Gastroesophageal sphincter (tissue), 4 donors: ENCODE measurements at regions not wholly inside any gene's neighbourhood (a gene's known extent, or its start where the extent isn't known, plus 50 kb on each side); places are given as distances from the start of the nearest gene placed in this dataset.
"Not testable (repeated sequence)": the region's sequence is repeated elsewhere in the genome, so short reads cannot be mapped to it uniquely, and the experiment has no call there.

ENCODE experiments used
- ATAC-seq: fragments of 150-250 bp; one replicate; pipeline ENCODE4 v1.9.1; 2016; ENCODE audit warnings: mild to moderate bottlenecking, moderate library complexity
- H3K27ac ChIP-seq, 4 donors: fragments of 200-600 bp; sonication (generic) in 3 of 4; 1 replicate in 3 of 4; 2 replicates in 1 of 4; pipeline ENCODE4 v1.5.1; 2016 to 2019
- H3K27me3 ChIP-seq: fragments of 200-600 bp; sonication (generic); one replicate; pipeline ENCODE4 v1.5.1; 2019
- H3K36me3 ChIP-seq, 2 donors: fragments of 200-600 bp; sonication (generic); one replicate each; pipeline ENCODE4 v1.5.1; 2019; ENCODE audit warnings: control low read depth in 1 of 2
- H3K4me1 ChIP-seq, 3 donors: fragments of 200-600 bp; sonication (generic); 1 replicate in 2 of 3; 2 replicates in 1 of 3; pipeline ENCODE4 v1.5.1; 2016 to 2019; ENCODE audit warnings: control low read depth in 2 of 3
- H3K4me3 ChIP-seq, 2 donors: fragments of 200-600 bp; sonication (generic); one replicate each; pipeline ENCODE4 v1.5.1; 2019; ENCODE audit warnings: mild to moderate bottlenecking in 1 of 2, moderate library complexity in 1 of 2
- H3K9me3 ChIP-seq, 3 donors: fragments of 200-600 bp; sonication (generic); one replicate each; pipeline ENCODE4 v1.5.1; 2017 to 2019; ENCODE audit warnings: control low read depth in 2 of 3
- CTCF ChIP-seq, 4 experiments: fragments of 200-600 bp in 2 of 4; fragments of 450-650 bp in 2 of 4; sonication (generic) in 1 of 4; IDR thresholded peaks; one replicate each; pipeline ENCODE4 v1.5.1; 2017 to 2019; ENCODE audit warnings: antibody characterized with exemption in 4 of 4, mild to moderate bottlenecking in 2 of 4, moderate library complexity in 2 of 4
- EP300 ChIP-seq: sonication (generic); formaldehyde crosslinking; IDR thresholded peaks from one replicate; pipeline ENCODE4 v1.6.1; 2017; ENCODE audit warnings: antibody characterized with exemption, mild to moderate bottlenecking
- POLR2A ChIP-seq, 2 donors: fragments of 450-650 bp; IDR thresholded peaks; one replicate each; pipeline ENCODE4 v1.6.1; 2017; ENCODE audit warnings: antibody characterized with exemption in 2 of 2, mild to moderate bottlenecking in 2 of 2, moderate library complexity in 1 of 2
- POLR2AphosphoS5 ChIP-seq: sonication (generic); formaldehyde crosslinking; IDR thresholded peaks from one replicate; pipeline ENCODE4 v1.6.1; 2017; ENCODE audit warnings: antibody characterized with exemption
- WGBS, 2 donors: methylation state at CpG; one replicate each; pipeline ENCODE4 v1.1.5; 2018; ENCODE audit warnings: low coverage in 1 of 2; 5-methylcytosine and 5-hydroxymethylcytosine counted together

DNA sequence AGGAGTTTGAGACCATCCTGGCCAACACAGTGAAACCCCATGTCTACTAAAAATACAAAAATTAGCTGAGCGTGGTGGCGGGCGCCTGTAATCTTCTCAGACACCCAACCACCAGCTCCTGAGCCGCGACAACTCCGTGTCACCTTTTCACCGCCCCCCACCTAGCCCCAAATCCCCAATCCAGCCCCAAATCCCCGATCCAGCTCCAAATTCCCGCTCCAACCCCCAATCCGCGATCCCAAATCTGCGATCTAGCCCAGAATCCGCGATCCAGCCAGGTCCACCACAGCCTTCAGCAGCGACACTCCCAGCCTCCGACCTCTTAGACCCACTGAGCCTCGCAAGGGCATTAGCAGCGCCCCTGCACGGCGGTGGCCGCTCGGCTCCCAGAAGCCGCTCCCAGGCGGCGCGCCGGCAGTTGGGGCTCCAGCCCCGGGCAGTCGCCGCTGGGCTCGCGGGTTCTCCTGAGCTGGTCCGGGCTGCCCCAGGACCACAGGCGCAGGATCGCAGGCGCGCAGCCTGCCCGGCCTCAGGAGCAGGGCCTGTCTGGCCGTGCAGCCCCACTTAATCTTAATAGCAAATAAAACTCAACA, 4469.9 kb upstream of the OR11H1 start:
- WGBS, 2 donors, result 68 to 73% methylated on average over 11 to 19 of the region's 39 CpGs
- not testable (repeated sequence) for H3K4me3 ChIP-seq, H3K36me3 ChIP-seq, H3K4me1 ChIP-seq, H3K27ac ChIP-seq, ATAC-seq
- peaks cover 23% of the 10 kb centered on the region for H3K27me3 ChIP-seq
- H3K9me3 ChIP-seq, result peaks cover 0 to 61% (median 5%) of the 10 kb centered on the region in 3 donors

DNA sequence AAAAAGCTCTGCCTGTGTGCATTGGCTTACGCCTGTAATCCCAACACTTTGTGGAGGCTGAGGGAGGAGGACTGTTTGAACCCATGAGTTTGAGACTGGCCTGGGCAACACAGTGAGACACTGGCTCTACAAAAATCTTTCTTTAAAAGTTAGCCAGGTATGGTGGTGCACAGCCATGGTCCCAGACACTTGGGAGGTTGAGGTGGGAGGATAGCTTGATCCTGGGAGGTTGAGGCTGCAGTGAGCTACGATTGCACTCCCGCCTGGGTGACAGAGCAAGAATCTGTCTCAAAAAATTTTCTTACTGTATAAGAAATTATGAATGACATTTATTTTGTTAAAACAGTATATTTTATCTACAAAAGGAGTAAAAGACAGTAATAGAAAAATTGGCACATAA, 4468.9 kb upstream of the OR11H1 start:
- H3K4me1 ChIP-seq, ATAC-seq, H3K4me3 ChIP-seq, H3K36me3 ChIP-seq, H3K27ac ChIP-seq: not testable (repeated sequence)
- 82 to 85% methylated on average over 3 of the region's 3 CpGs for WGBS, 2 donors
- Histone ChIP-seq H3K27me3 (peaks cover 23% of the 10 kb centered on the region), H3K9me3 (peaks cover 0 to 55% (median 4%) of the 10 kb centered on the region in 3 donors)

- H3K9me3 ChIP-seq, result peaks cover 0 to 46% (median 3%) of the 10 kb centered on the region in 3 donors
- WGBS, 2 donors, result 61 to 62% methylated on average over 2 of the region's 2 CpGs
- H3K27me3 ChIP-seq, result peaks cover 16% of the 10 kb centered on the region
- H3K36me3 ChIP-seq, H3K4me1 ChIP-seq, H3K4me3 ChIP-seq, H3K27ac ChIP-seq, ATAC-seq: not testable (repeated sequence)
Measured at GRCh38 chr22:11060797-11061196, 4467.2 kb upstream of the OR11H1 start.

DNA sequence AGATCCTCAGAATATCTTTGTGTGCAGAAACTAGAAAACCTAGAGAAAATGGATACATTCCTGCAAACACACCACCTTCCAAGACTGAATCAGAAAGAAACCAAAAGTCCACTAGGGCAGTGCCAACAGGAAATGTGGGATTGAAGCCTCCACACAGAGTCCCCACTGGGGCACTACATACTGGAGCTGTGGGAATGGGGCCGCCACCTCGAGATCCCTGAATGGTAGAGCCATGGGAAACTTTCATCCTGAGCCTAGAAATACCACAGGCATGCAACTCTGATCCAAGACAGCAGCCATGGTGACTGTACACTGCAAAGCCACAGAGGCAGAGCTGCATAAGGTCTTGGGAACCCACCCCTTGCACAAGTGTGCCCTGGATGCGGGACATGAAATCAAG, 4465.5 kb upstream of the OR11H1 start:
- ATAC-seq, H3K36me3 ChIP-seq, H3K27ac ChIP-seq, H3K4me3 ChIP-seq, H3K4me1 ChIP-seq: not testable (repeated sequence)
- Histone ChIP-seq H3K9me3 (peaks cover 0 to 43% (median 0%) of the 10 kb centered on the region in 3 donors), H3K27me3 (peaks cover 16% of the 10 kb centered on the region)
- WGBS, 2 donors, result 45 to 55% methylated on average over 2 of the region's 3 CpGs

DNA sequence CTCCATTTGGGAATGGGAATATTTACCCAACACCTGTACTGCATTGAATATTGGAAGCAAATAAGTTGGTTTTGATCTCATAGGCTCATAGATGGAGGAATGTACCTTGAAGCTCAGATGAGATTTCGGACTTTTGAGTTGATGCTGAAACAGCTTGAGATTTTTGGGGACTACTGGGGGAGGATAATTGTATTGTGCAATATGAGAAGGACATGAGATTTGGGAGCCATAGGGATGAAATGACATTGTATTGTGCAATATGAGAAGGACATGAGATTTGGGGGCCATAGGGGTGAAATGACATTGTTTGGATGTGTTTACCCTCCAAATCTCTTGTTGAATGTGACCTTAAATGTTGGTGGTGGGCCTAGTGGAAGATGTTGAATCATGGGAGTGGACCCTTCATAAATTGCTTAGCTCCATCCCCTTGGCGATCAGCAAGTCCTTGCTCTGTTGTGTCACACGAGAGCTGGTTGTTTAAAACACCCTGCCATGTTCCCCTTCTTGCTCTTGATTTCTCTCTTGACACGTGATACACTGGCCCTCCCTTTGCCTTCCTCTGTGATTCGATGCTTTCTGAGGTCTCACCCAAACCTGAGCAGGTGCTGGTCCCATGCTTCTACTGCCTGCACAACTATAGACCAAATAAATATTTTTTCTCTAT, 4464.8 kb upstream of the OR11H1 start:
- not testable (repeated sequence) for H3K4me1 ChIP-seq, H3K4me3 ChIP-seq, H3K27ac ChIP-seq, ATAC-seq, H3K36me3 ChIP-seq
- peaks cover 0 to 43% (median 0%) of the 10 kb centered on the region in 3 donors for H3K9me3 ChIP-seq
- 31 to 40% methylated on average over 5 of the region's 5 CpGs for WGBS, 2 donors
- peaks cover 15% of the 10 kb centered on the region for H3K27me3 ChIP-seq

GRCh38 chr22:11065210-11065609, 4462.8 kb upstream of the OR11H1 start:
- WGBS, 2 donors, result 66 to 68% methylated on average over 6 of the region's 6 CpGs
- Histone ChIP-seq H3K27me3 (peaks cover 16% of the 10 kb centered on the region), H3K9me3 (peaks cover 0 to 43% (median 0%) of the 10 kb centered on the region in 3 donors)
- H3K4me3 ChIP-seq, H3K27ac ChIP-seq, H3K36me3 ChIP-seq, H3K4me1 ChIP-seq, ATAC-seq: not testable (repeated sequence)

GRCh38 chr22:11065876-11066457, 4462.0 kb upstream of the OR11H1 start:
- 65 to 70% methylated on average over 18 of the region's 18 CpGs for WGBS, 2 donors
- peaks cover 16% of the 10 kb centered on the region for H3K27me3 ChIP-seq
- H3K27ac ChIP-seq, H3K4me1 ChIP-seq, H3K4me3 ChIP-seq, ATAC-seq, H3K36me3 ChIP-seq: not testable (repeated sequence)
- H3K9me3 ChIP-seq, result peaks cover 0 to 38% (median 0%) of the 10 kb centered on the region in 3 donors

DNA sequence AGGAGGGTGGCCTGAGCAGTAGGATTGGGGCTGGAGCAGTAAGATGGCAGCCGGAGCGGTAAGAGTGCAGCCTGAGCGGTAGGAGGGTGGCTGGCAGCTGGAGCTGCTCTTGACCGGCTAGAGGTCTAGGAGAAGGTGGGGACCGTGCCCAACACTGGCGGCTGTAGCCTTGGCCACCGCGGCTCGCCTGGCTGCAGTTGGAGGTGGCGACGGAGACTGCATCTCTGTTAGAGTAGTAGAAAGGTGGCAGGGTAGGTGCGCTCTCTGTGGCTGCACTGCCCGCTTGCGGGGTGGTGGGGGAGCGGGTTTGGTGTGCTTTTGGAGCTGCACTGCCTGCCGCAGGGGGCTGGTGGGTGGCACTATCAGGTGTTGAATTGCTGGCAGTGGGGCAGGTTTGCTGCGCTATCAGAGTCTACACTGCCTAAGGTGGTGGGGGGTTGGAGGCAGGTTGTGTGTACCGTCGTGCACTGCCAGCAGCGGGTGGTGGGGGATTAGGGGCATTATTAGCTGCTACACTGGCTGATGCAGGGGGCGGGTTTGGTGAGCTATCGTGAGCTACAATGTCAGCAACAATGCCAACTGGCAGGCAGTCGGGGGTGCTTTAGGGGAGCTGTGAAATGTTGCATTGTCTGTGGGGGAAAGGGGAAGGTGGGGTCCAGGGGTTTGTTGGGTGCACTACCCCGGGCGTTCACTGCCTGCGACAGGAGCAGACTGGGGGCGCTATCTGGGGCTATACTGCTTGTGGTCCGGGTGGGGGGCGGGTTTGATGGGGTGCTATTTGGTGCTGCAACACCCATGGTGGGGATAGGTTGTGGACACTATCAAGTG, 4461.3 kb upstream of the OR11H1 start:
- no peaks in the 10 kb centered on the region for H3K4me1 ChIP-seq
- no peak overlapping the region for H3K27ac ChIP-seq
- TF ChIP-seq CTCF (IDR thresholded peaks at IDR 0.05), result no peak
- TF ChIP-seq POLR2AphosphoS5, result no peak
- no peak for TF ChIP-seq POLR2A (IDR thresholded peaks at IDR 0.05)
- TF ChIP-seq EP300, result no peak
- no peaks in the 10 kb centered on the region for H3K36me3 ChIP-seq
- peaks cover 16% of the 10 kb centered on the region for H3K27me3 ChIP-seq
- H3K9me3 ChIP-seq, result peaks cover 0 to 38% (median 0%) of the 10 kb centered on the region in 3 donors
- 72 to 75% methylated on average over 28 to 29 of the region's 29 CpGs for WGBS, 2 donors
- no peak overlapping the region for H3K4me3 ChIP-seq
- peak; percentile 72 for ATAC-seq

DNA sequence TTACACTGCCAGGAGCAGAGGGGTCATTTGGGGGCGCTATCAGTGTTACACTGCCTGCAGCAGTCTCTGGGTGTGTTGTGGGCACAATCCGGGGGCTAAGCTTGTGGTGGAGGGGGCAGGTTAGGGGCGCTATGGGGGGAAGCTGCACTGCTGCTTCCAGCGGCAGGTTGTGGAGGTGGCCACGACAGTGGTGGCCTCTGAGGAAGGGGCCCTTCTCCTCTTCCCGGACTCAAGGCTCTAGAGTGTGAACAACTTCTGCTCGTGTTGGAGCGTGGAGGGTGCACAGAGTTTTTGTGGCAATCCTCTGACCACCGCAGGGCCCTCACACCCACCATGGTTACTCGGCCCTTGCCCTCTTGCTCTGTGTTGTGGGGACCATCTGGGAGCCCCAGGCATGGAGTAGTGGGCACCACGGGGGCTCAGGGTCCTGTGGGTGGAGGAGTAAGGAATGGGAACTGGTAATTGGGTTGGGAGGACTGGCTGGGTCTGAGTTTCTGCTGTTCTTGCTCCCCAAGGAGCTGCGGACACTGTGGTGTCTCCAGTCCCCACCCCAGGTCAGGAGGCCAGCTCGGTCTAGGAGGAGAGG, 4460.6 kb upstream of the OR11H1 start:
- not testable (repeated sequence) for H3K4me3 ChIP-seq, H3K36me3 ChIP-seq, H3K4me1 ChIP-seq, H3K27ac ChIP-seq
- ATAC-seq, result peak; percentile 63
- Histone ChIP-seq H3K9me3 (peaks cover 0 to 38% (median 0%) of the 10 kb centered on the region in 3 donors), H3K27me3 (peaks cover 16% of the 10 kb centered on the region)
- 57 to 65% methylated on average over 12 to 13 of the region's 13 CpGs for WGBS, 2 donors

DNA sequence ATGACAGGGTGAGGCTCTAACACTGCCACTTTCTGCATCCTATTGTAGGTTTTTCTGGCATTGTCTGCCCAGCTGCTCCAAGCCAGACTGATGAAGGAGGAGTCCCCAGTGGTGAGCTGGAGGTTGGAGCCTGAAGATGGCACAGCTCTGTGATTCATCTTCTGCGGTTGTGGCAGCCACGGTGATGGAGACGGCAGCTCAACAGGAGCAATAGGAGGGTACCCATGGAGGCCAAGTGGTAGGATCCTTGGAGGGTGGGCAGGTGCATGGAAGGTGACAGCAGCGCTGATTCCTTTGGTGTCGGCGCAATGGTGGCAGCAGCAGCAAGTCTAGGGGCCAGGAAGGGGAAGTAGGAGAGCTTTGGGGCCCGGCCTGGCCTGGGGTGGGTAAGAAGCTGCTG, 4460.1 kb upstream of the OR11H1 start:
- H3K9me3 ChIP-seq, result peaks cover 0 to 37% (median 0%) of the 10 kb centered on the region in 3 donors

DNA sequence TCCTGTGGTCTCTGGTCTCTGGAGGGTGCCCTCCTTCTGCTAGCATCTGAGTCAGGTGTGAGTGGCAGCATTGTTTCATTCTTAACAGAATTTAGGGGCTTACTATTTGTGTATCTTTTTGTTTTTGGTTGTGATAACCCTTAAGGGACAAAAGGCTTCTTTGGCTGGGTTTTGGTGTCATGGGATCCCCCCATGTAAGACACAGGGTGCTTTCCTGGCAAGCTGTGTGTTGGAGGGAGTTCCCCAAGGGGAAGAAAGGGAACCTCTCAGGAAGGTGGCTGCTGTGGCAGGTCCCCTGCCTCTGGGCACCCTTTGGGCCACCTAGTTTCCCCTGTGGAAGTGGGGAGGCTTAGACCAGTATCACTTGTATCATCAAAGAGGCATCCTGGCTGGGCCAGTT, 4459.6 kb upstream of the OR11H1 start:
- not testable (repeated sequence) for ATAC-seq

More for the DNA sequence above, 4460.1 kb upstream of the OR11H1 start:
- WGBS, 2 donors, result 61 to 64% methylated on average over 6 to 7 of the region's 7 CpGs
- not testable (repeated sequence) for H3K4me1 ChIP-seq, H3K4me3 ChIP-seq, H3K36me3 ChIP-seq, ATAC-seq, H3K27ac ChIP-seq
- peaks cover 16% of the 10 kb centered on the region for H3K27me3 ChIP-seq

More for the DNA sequence above, 4459.6 kb upstream of the OR11H1 start:
- H3K36me3 ChIP-seq, H3K4me3 ChIP-seq, H3K4me1 ChIP-seq, H3K27ac ChIP-seq: not testable (repeated sequence)
- peaks cover 16% of the 10 kb centered on the region for H3K27me3 ChIP-seq
- H3K9me3 ChIP-seq, result peaks cover 0 to 33% (median 0%) of the 10 kb centered on the region in 3 donors
